HepG2 (cell line): ENCODE measurements at regions not wholly inside any gene's neighbourhood (a gene's known extent, or its start where the extent isn't known, plus 50 kb on each side); places are given as distances from the start of the nearest gene placed in this dataset.

Experiments used
- ATAC-seq: fragments of 200-7000 bp; cut with Tn5 transposase; 3 replicates; pipeline ENCODE4 v1.9.1; 2020; ENCODE audit warnings: mild to moderate bottlenecking, moderate library complexity
- BruUV-seq: library from RNA; stranded (reverse); fragments of 400-500 nt; replicated peaks from 2 replicates; lab custom pipeline; 2021; lab: Mats Ljungman, UMichigan
- CTCF ChIA-PET: fragments of 300-600 bp; formaldehyde crosslinking; extraction: SDS; loops from one replicate; lab custom pipeline; 2021; ENCODE audit warnings: low total read pairs, inconsistent platforms, low intra/inter-chr PET ratio; lab: Yijun Ruan, JAX
- POLR2A ChIA-PET: fragments of 350-600 bp; sonication (Branson Sonifier 250); formaldehyde crosslinking; loops from one replicate; lab custom pipeline; 2020; ENCODE audit warnings: antibody characterized with exemption, inconsistent platforms; lab: Yijun Ruan, JAX
- DNase-seq: peaks from one replicate; pipeline ENCODE4 v3.0.0-alpha.2; 2015; ENCODE audit warnings: low spot score
- FAIRE-seq: peaks from 3 replicates; lab custom pipeline; 2011; peaks lifted over from hg19 to GRCh38; lab: Jason Lieb, UNC
- H2AFZ ChIP-seq: one replicate; pipeline ENCODE4 v1.6.1; 2011; ENCODE audit warnings: low read length, inconsistent platforms
- H3K27ac ChIP-seq: fragments of 300-600 bp; 3 replicates; pipeline ENCODE4 v1.8.0; 2011; ENCODE audit warnings: mixed run types, mild to moderate bottlenecking, mixed read lengths, low read length, inconsistent platforms; ENCODE audit not compliant: insufficient read depth; ENCODE audit errors: extremely low read length
- H3K27me3 ChIP-seq, 2 experiments: fragments of 200-600 bp in 1 of 2; 2 replicates in 1 of 2; 3 replicates in 1 of 2; pipeline versions ENCODE4 v1.6.0 to v1.8.0; 2011; ENCODE audit warnings: low read length in 2 of 2, mild to moderate bottlenecking in 2 of 2, moderate library complexity in 2 of 2, inconsistent platforms in 1 of 2; ENCODE audit not compliant: insufficient read depth in 2 of 2, control insufficient read depth in 1 of 2
- H3K36me3 ChIP-seq, 2 experiments: fragments of 200-600 bp in 1 of 2; replicated peaks in 1 of 2; 2 replicates in 1 of 2; 3 replicates in 1 of 2; pipeline versions ENCODE4 v1.5.1 to v1.8.0; 2011; ENCODE audit warnings: low read length in 2 of 2, inconsistent platforms in 1 of 2; ENCODE audit not compliant: insufficient read depth in 2 of 2, control insufficient read depth in 1 of 2
- H3K4me1 ChIP-seq: 2 replicates; pipeline ENCODE4 v1.5.1; 2012; ENCODE audit warnings: low read length, inconsistent platforms; ENCODE audit not compliant: insufficient read depth
- H3K4me2 ChIP-seq: 2 replicates; pipeline ENCODE4 v1.6.0; 2011; ENCODE audit warnings: low read depth, low read length, inconsistent platforms
- H3K4me3 ChIP-seq, 3 experiments: fragments of 200-600 bp in 1 of 3; sonication (generic), shearing (Covaris generic) in 1 of 3; replicated peaks in 1 of 3; 2 replicates each; pipeline ENCODE4 v1.5.1; 2011 to 2016; ENCODE audit warnings: low read length in 3 of 3, inconsistent platforms in 2 of 3, low read depth in 2 of 3, mild to moderate bottlenecking in 2 of 3, control low read depth in 1 of 3, mixed read lengths in 1 of 3; ENCODE audit not compliant: insufficient read depth in 1 of 3
- H3K79me2 ChIP-seq: one replicate; pipeline ENCODE4 v1.6.1; 2011; ENCODE audit warnings: low read length, inconsistent platforms; ENCODE audit not compliant: insufficient read depth
- H3K9ac ChIP-seq: 2 replicates; pipeline ENCODE4 v1.6.0; 2011; ENCODE audit warnings: mild to moderate bottlenecking, low read depth, low read length, inconsistent platforms; ENCODE audit not compliant: insufficient read depth
- H3K9me3 ChIP-seq: 2 replicates; pipeline ENCODE4 v1.5.1; 2012; ENCODE audit warnings: mild to moderate bottlenecking, low read length
- H4K20me1 ChIP-seq: 2 replicates; pipeline ENCODE4 v1.6.0; 2011; ENCODE audit warnings: inconsistent platforms, mild to moderate bottlenecking, low read length, moderate library complexity; ENCODE audit not compliant: insufficient read depth
- ERF ChIP-seq: IDR thresholded peaks from 2 replicates; pipeline ENCODE4 v1.6.1; 2018; ENCODE audit warnings: missing biosample characterization, missing genetic modification reagents
- KLF13 ChIP-seq: sonication (generic); formaldehyde crosslinking; IDR thresholded peaks from 2 replicates; pipeline ENCODE4 v1.4.0; 2020; ENCODE audit warnings: mild to moderate bottlenecking, missing genetic modification reagents
- MLLT10 ChIP-seq: sonication (generic); formaldehyde crosslinking; IDR thresholded peaks from 2 replicates; pipeline ENCODE4 v1.4.0; 2020; ENCODE audit warnings: missing genetic modification reagents
- ZBTB7A ChIP-seq: sonication (generic); formaldehyde crosslinking; IDR thresholded peaks from 2 replicates; pipeline ENCODE4 v1.8.0; 2022; ENCODE audit warnings: mild to moderate bottlenecking, missing genetic modification reagents
- ZNF564 ChIP-seq: sonication (generic); formaldehyde crosslinking; IDR thresholded peaks from 2 replicates; pipeline ENCODE4 v1.8.1; 2023; ENCODE audit warnings: mild to moderate bottlenecking, missing genetic modification reagents
- WGBS: methylation state at CpG from one replicate; pipeline ENCODE4 v1.1.6; 2017; ENCODE audit warnings: low lambda C conversion rate; 5-methylcytosine and 5-hydroxymethylcytosine counted together
- in situ Hi-C: cut with HindIII; loops from 2 replicates; pipeline ENCODE4 v1.10.0; 2017; ENCODE audit warnings: low pct_unique_long_range_greater_than_20kb; ENCODE audit not compliant: extremely low pct_ligation_motif_present
- intact Hi-C: fragments of 100-400 bp; cut with micrococcal nuclease; formaldehyde crosslinking; loops from one replicate; pipeline ENCODE4 v1.10.0; 2022; ENCODE audit not compliant: unreplicated experiment
- TF ChIP-seq, protein P1 (sequence below), 2 experiments: sonication (generic) in 1 of 2; formaldehyde crosslinking in 1 of 2; IDR thresholded peaks; 2 replicates each; pipeline versions ENCODE4 v1.6.1 to v1.9.0; 2014 to 2022; ENCODE audit warnings: antibody characterized with exemption in 1 of 2, borderline replicate concordance in 1 of 2, inconsistent platforms in 1 of 2, low read depth in 1 of 2, missing genetic modification reagents in 1 of 2
- TF ChIP-seq, protein P2 (sequence below): sonication (generic); formaldehyde crosslinking; IDR thresholded peaks from 2 replicates; pipeline ENCODE4 v1.5.1; 2020; ENCODE audit warnings: missing genetic modification reagents, mild to moderate bottlenecking, borderline replicate concordance

DNA sequence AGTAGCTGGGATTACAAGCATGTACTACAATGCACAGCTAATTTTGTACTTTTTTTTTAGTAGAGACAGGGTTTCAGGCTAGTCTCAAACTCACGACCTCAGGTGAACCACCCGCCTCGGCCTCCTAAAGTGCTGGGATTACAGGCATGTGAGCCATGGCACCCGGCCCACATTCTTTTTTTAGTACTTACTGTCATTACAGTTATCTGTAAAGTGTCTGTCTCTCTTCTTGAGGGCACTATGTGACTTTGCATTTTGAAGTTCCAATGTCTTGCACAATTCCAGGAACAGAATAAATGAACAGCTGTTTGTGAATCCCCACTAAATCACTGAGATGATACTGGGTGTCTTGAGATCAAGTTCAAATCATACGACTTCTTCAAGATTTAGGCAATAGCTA lies 1540.3 kb downstream of the CDH11 start (continued):
- TF ChIP-seq, protein P1, sequence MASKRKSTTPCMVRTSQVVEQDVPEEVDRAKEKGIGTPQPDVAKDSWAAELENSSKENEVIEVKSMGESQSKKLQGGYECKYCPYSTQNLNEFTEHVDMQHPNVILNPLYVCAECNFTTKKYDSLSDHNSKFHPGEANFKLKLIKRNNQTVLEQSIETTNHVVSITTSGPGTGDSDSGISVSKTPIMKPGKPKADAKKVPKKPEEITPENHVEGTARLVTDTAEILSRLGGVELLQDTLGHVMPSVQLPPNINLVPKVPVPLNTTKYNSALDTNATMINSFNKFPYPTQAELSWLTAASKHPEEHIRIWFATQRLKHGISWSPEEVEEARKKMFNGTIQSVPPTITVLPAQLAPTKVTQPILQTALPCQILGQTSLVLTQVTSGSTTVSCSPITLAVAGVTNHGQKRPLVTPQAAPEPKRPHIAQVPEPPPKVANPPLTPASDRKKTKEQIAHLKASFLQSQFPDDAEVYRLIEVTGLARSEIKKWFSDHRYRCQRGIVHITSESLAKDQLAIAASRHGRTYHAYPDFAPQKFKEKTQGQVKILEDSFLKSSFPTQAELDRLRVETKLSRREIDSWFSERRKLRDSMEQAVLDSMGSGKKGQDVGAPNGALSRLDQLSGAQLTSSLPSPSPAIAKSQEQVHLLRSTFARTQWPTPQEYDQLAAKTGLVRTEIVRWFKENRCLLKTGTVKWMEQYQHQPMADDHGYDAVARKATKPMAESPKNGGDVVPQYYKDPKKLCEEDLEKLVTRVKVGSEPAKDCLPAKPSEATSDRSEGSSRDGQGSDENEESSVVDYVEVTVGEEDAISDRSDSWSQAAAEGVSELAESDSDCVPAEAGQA (IDR thresholded peaks at IDR 0.05; ENCODE audit: low read depth): no peak
- TF ChIP-seq, protein P1 (CRISPR knock-in tag; IDR thresholded peaks at IDR 0.05; ENCODE audit: borderline replicate concordance): no peak
- TF ChIP-seq, protein P2, sequence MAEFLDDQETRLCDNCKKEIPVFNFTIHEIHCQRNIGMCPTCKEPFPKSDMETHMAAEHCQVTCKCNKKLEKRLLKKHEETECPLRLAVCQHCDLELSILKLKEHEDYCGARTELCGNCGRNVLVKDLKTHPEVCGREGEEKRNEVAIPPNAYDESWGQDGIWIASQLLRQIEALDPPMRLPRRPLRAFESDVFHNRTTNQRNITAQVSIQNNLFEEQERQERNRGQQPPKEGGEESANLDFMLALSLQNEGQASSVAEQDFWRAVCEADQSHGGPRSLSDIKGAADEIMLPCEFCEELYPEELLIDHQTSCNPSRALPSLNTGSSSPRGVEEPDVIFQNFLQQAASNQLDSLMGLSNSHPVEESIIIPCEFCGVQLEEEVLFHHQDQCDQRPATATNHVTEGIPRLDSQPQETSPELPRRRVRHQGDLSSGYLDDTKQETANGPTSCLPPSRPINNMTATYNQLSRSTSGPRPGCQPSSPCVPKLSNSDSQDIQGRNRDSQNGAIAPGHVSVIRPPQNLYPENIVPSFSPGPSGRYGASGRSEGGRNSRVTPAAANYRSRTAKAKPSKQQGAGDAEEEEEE (CRISPR knock-in tag): no peak
- TF ChIP-seq, all 625 proteins: peak for 0

DNA sequence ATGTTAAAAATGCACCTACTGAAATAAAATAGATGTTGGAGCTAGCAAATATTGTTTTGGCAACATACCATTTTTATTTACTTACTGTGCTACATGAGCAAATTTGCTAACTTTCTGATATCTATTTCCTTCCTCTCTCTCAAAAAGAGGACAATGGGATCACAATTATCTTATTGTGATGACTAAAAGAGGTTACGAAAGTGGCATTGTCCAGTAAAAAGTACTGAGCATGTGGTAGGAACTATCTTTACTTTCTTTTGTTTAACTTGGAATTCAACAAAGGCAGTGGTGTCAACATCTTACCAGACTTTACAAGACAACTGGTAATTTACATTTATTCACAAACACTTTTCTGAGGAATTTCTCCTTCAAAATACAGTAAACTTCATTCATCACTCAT lies 1542.6 kb upstream of the CDH8 start:
- H3K9ac ChIP-seq: no peak overlapping the region
- H4K20me1 ChIP-seq: no peaks in the 10 kb centered on the region
- BruUV-seq: no TSS peak
- no peak overlapping the region for H3K4me3 ChIP-seq
- H3K79me2 ChIP-seq: no peaks in the 10 kb centered on the region
- DNase-seq: no peak
- no peak for ATAC-seq
- CTCF ChIA-PET: no interaction called here
- peaks cover 15% of the 10 kb centered on the region for H3K9me3 ChIP-seq
- no peak overlapping the region for H3K4me2 ChIP-seq
- intact Hi-C loops: no loop called here
- TF ChIP-seq MLLT10 (CRISPR knock-in tag) (no peak), ERF (CRISPR knock-in tag) (no peak), KLF13 (CRISPR knock-in tag) (no peak), ZNF564 (no peak), ZBTB7A (CRISPR knock-in tag) (no peak)
- TF ChIP-seq, all 625 proteins: peak for 0
- 24% methylated on average over 1 of the region's 1 CpG for WGBS
- no peaks in the 10 kb centered on the region for H3K4me1 ChIP-seq
- H3K27ac ChIP-seq: no peak overlapping the region
- in situ Hi-C loops: no loop called here
- no peak for FAIRE-seq
- no peaks in the 10 kb centered on the region for H3K27me3 ChIP-seq
- H2AFZ ChIP-seq: no peak overlapping the region
- no peaks in the 10 kb centered on the region for H3K36me3 ChIP-seq
- POLR2A ChIA-PET: no interaction called here
